PFSK-1 (cell line): ENCODE measurements at regions not wholly inside any gene's neighbourhood (a gene's known extent, or its start where the extent isn't known, plus 50 kb on each side); places are given as distances from the start of the nearest gene placed in this dataset.

Source experiments
- FOXP2 ChIP-seq: optimal IDR thresholded peaks from 2 replicates; pipeline ENCODE3; 2011; ENCODE audit warnings: borderline replicate concordance, control low read depth, inconsistent platforms; ENCODE audit not compliant: insufficient read depth; ENCODE audit errors: extremely low read length, extremely low read depth
- POLR2AphosphoS5 ChIP-seq: IDR thresholded peaks from 2 replicates; pipeline ENCODE4 v1.6.1; 2012; ENCODE audit warnings: low read depth, mild to moderate bottlenecking, control low read depth, low read length, moderate library complexity
- SIN3A ChIP-seq: IDR thresholded peaks from 2 replicates; pipeline ENCODE4 v1.6.1; 2012; ENCODE audit warnings: mild to moderate bottlenecking, low read length, moderate library complexity, borderline replicate concordance; ENCODE audit not compliant: insufficient read depth
- TAF1 ChIP-seq: IDR thresholded peaks from 2 replicates; pipeline ENCODE4 v1.6.1; 2012; ENCODE audit warnings: low read length, control low read depth, borderline replicate concordance; ENCODE audit not compliant: insufficient read depth
- TF ChIP-seq, protein P1 (sequence below), 2 experiments: IDR thresholded peaks; 2 replicates each; pipeline versions ENCODE4 v1.6.1 to v1.8.0; 2011 to 2012; ENCODE audit warnings: low read depth in 2 of 2, low read length in 2 of 2, control low read depth in 1 of 2, inconsistent platforms in 1 of 2, mild to moderate bottlenecking in 1 of 2, moderate library complexity in 1 of 2; ENCODE audit not compliant: insufficient read depth in 1 of 2

DNA sequence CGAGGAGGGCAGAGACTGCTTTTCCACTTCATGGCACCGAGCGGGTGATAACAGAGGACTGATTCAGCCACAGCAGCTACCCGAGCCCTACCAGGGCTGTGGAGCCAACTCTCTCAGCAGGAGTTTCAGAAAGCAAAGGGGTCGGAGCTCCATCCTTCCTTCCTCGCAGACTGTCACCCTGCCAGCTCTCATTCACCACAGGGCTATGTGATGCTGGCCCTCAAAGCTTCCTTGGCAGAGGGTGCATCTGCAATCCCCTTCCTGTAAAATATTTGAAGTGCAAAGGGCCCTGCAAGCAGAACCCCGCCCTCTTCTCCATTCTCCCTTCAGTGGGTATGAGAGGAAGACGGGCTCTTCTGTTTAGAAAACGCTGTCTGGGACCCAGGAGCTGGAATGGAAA lies 105.3 kb upstream of the LYZL2 start:
- TF ChIP-seq, protein P1, sequence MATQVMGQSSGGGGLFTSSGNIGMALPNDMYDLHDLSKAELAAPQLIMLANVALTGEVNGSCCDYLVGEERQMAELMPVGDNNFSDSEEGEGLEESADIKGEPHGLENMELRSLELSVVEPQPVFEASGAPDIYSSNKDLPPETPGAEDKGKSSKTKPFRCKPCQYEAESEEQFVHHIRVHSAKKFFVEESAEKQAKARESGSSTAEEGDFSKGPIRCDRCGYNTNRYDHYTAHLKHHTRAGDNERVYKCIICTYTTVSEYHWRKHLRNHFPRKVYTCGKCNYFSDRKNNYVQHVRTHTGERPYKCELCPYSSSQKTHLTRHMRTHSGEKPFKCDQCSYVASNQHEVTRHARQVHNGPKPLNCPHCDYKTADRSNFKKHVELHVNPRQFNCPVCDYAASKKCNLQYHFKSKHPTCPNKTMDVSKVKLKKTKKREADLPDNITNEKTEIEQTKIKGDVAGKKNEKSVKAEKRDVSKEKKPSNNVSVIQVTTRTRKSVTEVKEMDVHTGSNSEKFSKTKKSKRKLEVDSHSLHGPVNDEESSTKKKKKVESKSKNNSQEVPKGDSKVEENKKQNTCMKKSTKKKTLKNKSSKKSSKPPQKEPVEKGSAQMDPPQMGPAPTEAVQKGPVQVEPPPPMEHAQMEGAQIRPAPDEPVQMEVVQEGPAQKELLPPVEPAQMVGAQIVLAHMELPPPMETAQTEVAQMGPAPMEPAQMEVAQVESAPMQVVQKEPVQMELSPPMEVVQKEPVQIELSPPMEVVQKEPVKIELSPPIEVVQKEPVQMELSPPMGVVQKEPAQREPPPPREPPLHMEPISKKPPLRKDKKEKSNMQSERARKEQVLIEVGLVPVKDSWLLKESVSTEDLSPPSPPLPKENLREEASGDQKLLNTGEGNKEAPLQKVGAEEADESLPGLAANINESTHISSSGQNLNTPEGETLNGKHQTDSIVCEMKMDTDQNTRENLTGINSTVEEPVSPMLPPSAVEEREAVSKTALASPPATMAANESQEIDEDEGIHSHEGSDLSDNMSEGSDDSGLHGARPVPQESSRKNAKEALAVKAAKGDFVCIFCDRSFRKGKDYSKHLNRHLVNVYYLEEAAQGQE (IDR thresholded peaks at IDR 0.05; ENCODE audit: insufficient read depth in 1 of 2, low read depth in 2 of 2, low read length in 2 of 2): no peak
- no peak for TF ChIP-seq TAF1
- TF ChIP-seq POLR2AphosphoS5: no peak
- TF ChIP-seq SIN3A: no peak
- no peak for TF ChIP-seq FOXP2
